SH-SY5Y (cell line): ENCODE measurements at regions not wholly inside any gene's neighbourhood (a gene's known extent, or its start where the extent isn't known, plus 50 kb on each side); places are given as distances from the start of the nearest gene placed in this dataset.

Experiments
- GATA2 ChIP-seq: IDR thresholded peaks from 2 replicates; pipeline ENCODE4 v1.6.1; 2011; ENCODE audit warnings: mild to moderate bottlenecking, low read depth, low read length
- GATA3 ChIP-seq: IDR thresholded peaks from 2 replicates; pipeline ENCODE4 v1.6.1; 2011; ENCODE audit warnings: low read depth, mild to moderate bottlenecking, low read length, moderate library complexity

DNA sequence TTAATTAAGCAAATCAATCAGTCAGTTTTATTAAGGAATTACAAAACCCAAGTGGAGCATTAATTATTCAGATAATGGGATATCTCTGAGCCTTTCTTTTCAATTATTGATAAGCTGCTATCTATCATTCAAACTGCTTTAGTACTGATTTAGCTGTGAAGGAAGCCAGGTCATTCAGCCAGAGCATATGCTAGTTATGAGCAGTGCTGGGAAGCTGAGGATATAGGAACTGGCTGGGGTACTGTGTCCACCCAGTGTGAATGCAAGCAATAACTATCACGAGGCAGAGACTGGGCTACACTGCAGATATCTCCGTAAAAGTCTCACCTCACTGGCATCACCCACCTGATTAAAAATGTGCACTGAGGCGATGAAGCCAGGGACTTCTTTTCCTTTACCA lies 496.7 kb upstream of the PIK3C3 start:
- TF ChIP-seq GATA2, result no peak
- no peak for TF ChIP-seq GATA3
